LNCaP clone FGC (cell line): ENCODE measurements at regions not wholly inside any gene's neighbourhood (a gene's known extent, or its start where the extent isn't known, plus 50 kb on each side); places are given as distances from the start of the nearest gene placed in this dataset.
"Not testable (repeated sequence)": the region's sequence is repeated elsewhere in the genome, so short reads cannot be mapped to it uniquely, and the experiment has no call there.

Experiments used
- DNase-seq: peaks from one replicate; pipeline ENCODE4 v3.0.0-alpha.2; 2011; ENCODE audit warnings: low read depth
- H3K4me3 ChIP-seq: 2 replicates; pipeline ENCODE4 v1.5.1; 2011; ENCODE audit warnings: mild to moderate bottlenecking, low read depth, low read length, control low read depth
- CTCF ChIP-seq: IDR thresholded peaks from 2 replicates; pipeline ENCODE4 v1.5.1; 2012; ENCODE audit warnings: mild to moderate bottlenecking; ENCODE audit not compliant: control insufficient read depth, insufficient read depth; ENCODE audit errors: extremely low read depth

DNA sequence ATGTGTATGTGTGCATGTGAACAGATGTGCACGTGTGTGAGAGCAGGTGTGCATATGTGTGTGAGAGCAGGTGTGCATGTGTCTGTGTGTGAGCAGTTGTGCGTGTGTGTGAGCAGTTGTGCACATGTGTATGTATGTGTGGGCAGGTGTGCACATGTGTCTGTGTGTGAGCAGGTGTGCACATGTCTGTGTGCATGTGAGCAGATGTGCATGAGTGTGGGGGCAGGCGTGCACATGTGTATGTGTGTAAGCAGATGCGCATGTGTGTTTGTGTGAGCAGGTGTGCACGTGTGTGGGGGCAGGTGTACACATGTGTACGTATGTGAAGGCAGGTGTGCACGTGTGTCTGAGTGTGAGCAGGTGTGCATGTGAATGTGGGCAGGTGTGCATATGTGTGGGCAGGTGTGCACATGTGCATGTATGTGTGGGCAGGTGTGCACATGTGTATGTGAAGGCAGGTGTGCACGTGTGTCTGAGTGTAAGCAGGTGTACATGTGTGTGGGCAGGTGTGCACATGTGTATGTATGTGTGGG, 66.5 kb upstream of the LRPAP1 start:
- TF ChIP-seq CTCF = no peak
- no peak for DNase-seq
- H3K4me3 ChIP-seq = no peak overlapping the region

DNA sequence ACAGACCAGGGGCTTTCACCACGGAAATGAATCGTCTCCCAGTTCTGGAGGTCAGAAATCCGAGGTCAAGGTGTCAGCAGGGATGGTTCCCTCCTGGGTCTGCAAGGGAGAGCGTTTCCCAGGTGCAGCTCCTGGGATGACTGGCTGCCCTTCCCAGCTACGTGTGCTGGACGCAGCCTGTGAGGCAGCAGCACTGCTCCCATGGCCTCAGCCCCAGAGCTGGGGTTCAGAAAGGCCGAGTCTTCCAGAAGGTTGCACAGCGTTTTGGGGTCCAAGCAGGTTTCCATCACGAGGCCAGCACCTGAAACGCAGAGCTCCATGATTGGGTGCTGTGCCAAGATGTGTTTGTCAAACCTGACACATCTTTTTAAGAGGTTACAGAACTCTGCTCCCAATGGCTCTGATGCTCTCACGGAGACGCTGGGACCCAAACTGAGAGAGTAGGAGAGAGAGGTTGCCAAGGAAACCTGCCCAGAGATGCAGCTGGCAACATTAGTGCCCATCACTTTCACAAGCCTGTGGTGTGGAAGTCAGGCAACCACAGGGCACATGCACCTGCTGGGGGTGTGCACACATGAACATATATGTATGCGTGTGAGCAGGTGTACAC, 65.8 kb upstream of the LRPAP1 start:
- DNase-seq, H3K4me3 ChIP-seq: not testable (repeated sequence)

GRCh38 chr4:3596957-3597733, 64.9 kb upstream of the LRPAP1 start:
- H3K4me3 ChIP-seq, DNase-seq: not testable (repeated sequence)

DNA sequence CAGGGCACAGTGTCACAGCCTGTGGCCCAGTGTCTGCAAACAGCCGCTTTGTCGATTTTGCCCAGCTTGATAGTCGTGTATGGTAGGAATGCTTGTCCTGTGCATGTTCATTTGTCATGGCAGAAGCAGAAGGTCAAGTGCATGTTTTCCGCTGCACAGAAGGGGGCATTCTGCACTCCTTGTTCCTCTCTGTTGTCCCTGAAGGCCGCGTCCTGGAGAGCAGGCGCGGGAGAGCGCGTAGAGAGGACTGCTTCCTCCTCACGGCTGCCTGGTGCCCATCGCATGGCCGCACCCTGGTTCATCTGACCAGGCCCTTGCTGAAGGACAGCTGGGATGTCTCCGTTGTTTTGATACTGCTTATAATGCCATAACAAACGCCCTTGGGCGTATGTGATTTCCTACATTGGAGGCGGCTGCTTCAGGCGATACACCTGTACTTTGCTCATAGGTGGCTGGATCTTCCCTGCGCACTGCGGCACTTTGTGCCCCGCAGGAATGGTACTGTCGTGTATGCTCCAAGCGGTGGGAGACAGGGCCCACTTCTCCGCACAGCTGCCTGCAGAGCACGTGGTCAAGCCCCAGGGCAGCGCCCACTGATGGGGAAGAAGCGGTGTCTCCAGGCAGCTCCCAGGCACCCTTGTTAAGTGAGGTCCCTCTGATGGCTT, 63.5 kb upstream of the LRPAP1 start:
- H3K4me3 ChIP-seq, DNase-seq: not testable (repeated sequence)

- not testable (repeated sequence) for H3K4me3 ChIP-seq, DNase-seq
These were observed 62.5 kb upstream of the LRPAP1 start for GRCh38 chr4:3594751-3595150.

- not testable (repeated sequence) for DNase-seq, H3K4me3 ChIP-seq
These were observed 58.0 kb upstream of the LRPAP1 start for GRCh38 chr4:3589946-3590924.

GRCh38 chr4:3589379-3589778, 57.2 kb upstream of the LRPAP1 start:
- DNase-seq, H3K4me3 ChIP-seq: not testable (repeated sequence)

DNA sequence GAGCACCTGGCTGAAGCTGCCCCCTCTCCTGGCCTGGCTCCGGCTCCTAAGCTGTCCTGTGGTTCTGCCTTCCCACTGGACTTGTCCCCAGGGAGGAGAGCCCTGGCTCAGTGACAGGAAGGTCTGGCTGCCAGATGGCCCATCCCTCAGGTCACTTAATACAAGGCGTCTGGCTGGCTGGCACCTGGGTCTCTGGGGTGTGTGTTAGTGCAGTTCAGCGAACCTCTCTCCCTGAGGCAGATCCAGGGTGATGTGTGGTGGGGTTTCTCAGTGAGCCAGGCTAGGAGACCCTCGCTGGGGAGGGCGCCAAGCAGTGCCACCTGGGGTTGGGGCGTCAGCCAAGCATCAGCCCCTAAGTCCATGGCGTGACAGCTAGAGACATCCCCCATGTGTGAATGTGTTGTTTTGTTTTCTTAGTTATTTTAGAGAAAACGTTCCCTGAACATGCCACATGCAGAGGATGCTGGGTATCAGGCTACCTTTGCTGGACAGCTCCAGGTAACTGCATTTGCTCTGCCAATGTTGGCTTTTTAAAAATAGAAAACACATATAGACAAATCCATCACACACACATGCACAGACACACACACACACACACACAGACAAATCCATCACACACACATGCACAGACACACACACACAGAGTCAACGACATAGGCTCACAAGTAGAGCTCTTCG, 56.4 kb upstream of the LRPAP1 start:
- DNase-seq, H3K4me3 ChIP-seq: not testable (repeated sequence)

GRCh38 chr4:3586596-3586995, 54.4 kb upstream of the LRPAP1 start:
- not testable (repeated sequence) for DNase-seq

GRCh38 chr4:3585567-3585966, 53.3 kb upstream of the LRPAP1 start:
- not testable (repeated sequence) for H3K4me3 ChIP-seq, DNase-seq

More at GRCh38 chr4:3586596-3586995, 54.4 kb upstream of the LRPAP1 start:
- not testable (repeated sequence) for H3K4me3 ChIP-seq

- TF ChIP-seq CTCF = no peak
- no peak for DNase-seq
These were observed 49.9 kb upstream of the LRPAP1 start for GRCh38 chr4:3582091-3582475.

More at GRCh38 chr4:3582091-3582475, 49.9 kb upstream of the LRPAP1 start:
- H3K4me3 ChIP-seq = no peak overlapping the region
